KMS-11 (cell line): ENCODE measurements at regions not wholly inside any gene's neighbourhood (a gene's known extent, or its start where the extent isn't known, plus 50 kb on each side); places are given as distances from the start of the nearest gene placed in this dataset.
"Not testable (repeated sequence)": the region's sequence is repeated elsewhere in the genome, so short reads cannot be mapped to it uniquely, and the experiment has no call there.

ENCODE experiments used
- H2AFZ ChIP-seq: fragments of 200-600 bp; sonication (generic); 2 replicates; pipeline ENCODE4 v1.6.1; 2016; ENCODE audit warnings: antibody characterized with exemption, mixed run types, low read depth
- H3K27ac ChIP-seq: fragments of 200-600 bp; sonication (generic); 2 replicates; pipeline ENCODE4 v1.6.1; 2016; ENCODE audit warnings: mild to moderate bottlenecking, mixed run types
- H3K27me3 ChIP-seq: fragments of 200-600 bp; sonication (generic); 2 replicates; pipeline ENCODE4 v1.6.1; 2017; ENCODE audit warnings: mild to moderate bottlenecking, low read depth, mixed run types, moderate library complexity; ENCODE audit not compliant: insufficient read depth
- H3K36me3 ChIP-seq: fragments of 200-600 bp; sonication (generic); 2 replicates; pipeline ENCODE4 v1.6.1; 2017; ENCODE audit warnings: mild to moderate bottlenecking, mixed run types; ENCODE audit not compliant: insufficient read depth
- H3K4me1 ChIP-seq: fragments of 200-600 bp; sonication (generic); 2 replicates; pipeline ENCODE4 v1.6.1; 2016; ENCODE audit warnings: mild to moderate bottlenecking, low read depth, mixed run types; ENCODE audit not compliant: poor library complexity, severe bottlenecking
- H3K4me2 ChIP-seq: fragments of 200-600 bp; sonication (generic); 2 replicates; pipeline ENCODE4 v1.7.0; 2016; ENCODE audit warnings: mild to moderate bottlenecking, mixed run types
- H3K4me3 ChIP-seq: fragments of 200-600 bp; sonication (generic); IDR thresholded peaks from 2 replicates; pipeline ENCODE4 v1.6.1; 2017; ENCODE audit warnings: low read depth, low read length, mixed read lengths; ENCODE audit not compliant: insufficient read depth
- H3K79me2 ChIP-seq: fragments of 200-600 bp; sonication (generic); 2 replicates; pipeline ENCODE4 v1.6.1; 2016; ENCODE audit warnings: low read depth, mixed run types; ENCODE audit not compliant: insufficient read depth
- H3K9ac ChIP-seq: fragments of 200-600 bp; sonication (generic); 2 replicates; pipeline ENCODE4 v1.6.1; 2016; ENCODE audit warnings: mild to moderate bottlenecking, mixed run types
- H4K20me1 ChIP-seq: fragments of 200-600 bp; sonication (generic); 2 replicates; pipeline ENCODE4 v1.6.1; 2016; ENCODE audit warnings: mild to moderate bottlenecking, mixed run types; ENCODE audit not compliant: insufficient read depth
- CTCF ChIP-seq: fragments of 200-600 bp; sonication (generic); conservative IDR thresholded peaks from 2 replicates; pipeline ENCODE4 v1.6.1; 2017; ENCODE audit warnings: low read depth, mild to moderate bottlenecking, antibody characterized with exemption, low read length, moderate library complexity, mixed read lengths

- Histone ChIP-seq H3K27ac (no peak overlapping the region), H3K4me1 (no peaks in the 10 kb centered on the region), H3K9ac (no peak overlapping the region), H3K4me3 (no peak overlapping the region), H3K79me2 (no peaks in the 10 kb centered on the region), H4K20me1 (no peaks in the 10 kb centered on the region), H3K36me3 (no peaks in the 10 kb centered on the region), H2AFZ (no peak overlapping the region), H3K4me2 (no peak overlapping the region), H3K27me3 (no peaks in the 10 kb centered on the region)
- no peak for TF ChIP-seq CTCF
Observed at GRCh38 chr2:57407772-57408201, 638.8 kb upstream of the VRK2 start.

- H3K27ac ChIP-seq = no peak overlapping the region
- no peaks in the 10 kb centered on the region for H3K27me3 ChIP-seq
- no peaks in the 10 kb centered on the region for H3K4me1 ChIP-seq
- H4K20me1 ChIP-seq = no peaks in the 10 kb centered on the region
- no peak for TF ChIP-seq CTCF
- no peaks in the 10 kb centered on the region for H3K36me3 ChIP-seq
- no peaks in the 10 kb centered on the region for H3K79me2 ChIP-seq
- no peak overlapping the region for H3K4me3 ChIP-seq
- H2AFZ ChIP-seq = no peak overlapping the region
- no peak overlapping the region for H3K9ac ChIP-seq
- H3K4me2 ChIP-seq = no peak overlapping the region
Observed at GRCh38 chr2:57408587-57408986, 638.0 kb upstream of the VRK2 start.

GRCh38 chr2:57417007-57417406, 629.6 kb upstream of the VRK2 start:
- no peak overlapping the region for H3K4me2 ChIP-seq
- no peak overlapping the region for H3K9ac ChIP-seq
- H3K79me2 ChIP-seq = no peaks in the 10 kb centered on the region
- TF ChIP-seq CTCF = no peak
- H2AFZ ChIP-seq = no peak overlapping the region
- H3K36me3 ChIP-seq = no peaks in the 10 kb centered on the region
- H3K4me3 ChIP-seq = no peak overlapping the region
- H3K27me3 ChIP-seq = no peaks in the 10 kb centered on the region
- no peaks in the 10 kb centered on the region for H4K20me1 ChIP-seq
- H3K27ac ChIP-seq = no peak overlapping the region
- no peaks in the 10 kb centered on the region for H3K4me1 ChIP-seq

GRCh38 chr2:57418859-57419346, 627.7 kb upstream of the VRK2 start:
- not testable (repeated sequence) for H3K27ac ChIP-seq, H3K27me3 ChIP-seq, H3K79me2 ChIP-seq, H2AFZ ChIP-seq, H4K20me1 ChIP-seq, H3K9ac ChIP-seq, H3K4me1 ChIP-seq, H3K4me3 ChIP-seq, H3K36me3 ChIP-seq, H3K4me2 ChIP-seq

- Histone ChIP-seq H3K79me2 (no peaks in the 10 kb centered on the region), H3K4me3 (no peak overlapping the region), H3K4me1 (peaks cover 5% of the 10 kb centered on the region), H3K9ac (no peak overlapping the region), H2AFZ (no peak overlapping the region), H4K20me1 (no peaks in the 10 kb centered on the region), H3K36me3 (no peaks in the 10 kb centered on the region), H3K27ac (no peak overlapping the region), H3K4me2 (no peak overlapping the region), H3K27me3 (no peaks in the 10 kb centered on the region)
- TF ChIP-seq CTCF = no peak
Observed at GRCh38 chr2:57429831-57430230, 616.8 kb upstream of the VRK2 start.
